GM23338 (cell line): ENCODE measurements at regions not wholly inside any gene's neighbourhood (a gene's known extent, or its start where the extent isn't known, plus 50 kb on each side); places are given as distances from the start of the nearest gene placed in this dataset.

Source experiments
- ATAC-seq: fragments of 200-7000 bp; cut with Tn5 transposase; 3 replicates; pipeline ENCODE4 v1.9.1; 2020
- DNase-seq: peaks from one replicate; pipeline ENCODE4 v3.0.0-alpha.2; 2015; ENCODE audit warnings: low spot score
- H2AFZ ChIP-seq: fragments of 200-600 bp; sonication (generic); 2 replicates; pipeline ENCODE4 v1.8.0; 2016; ENCODE audit warnings: antibody characterized with exemption, mild to moderate bottlenecking, moderate library complexity
- H3F3A ChIP-seq: fragments of 200-600 bp; sonication (generic); replicated peaks from 2 replicates; pipeline ENCODE4 v1.8.0; 2017; ENCODE audit warnings: antibody characterized with exemption, mixed run types, low read depth
- H3K27ac ChIP-seq: fragments of 200-600 bp; sonication (generic); 2 replicates; pipeline ENCODE4 v1.6.1; 2016; ENCODE audit warnings: low read depth
- H3K27me3 ChIP-seq: fragments of 200-600 bp; sonication (generic); 2 replicates; pipeline ENCODE4 v1.8.0; 2016; ENCODE audit warnings: mild to moderate bottlenecking, mixed run types, moderate library complexity; ENCODE audit not compliant: insufficient read depth
- H3K36me3 ChIP-seq: fragments of 200-600 bp; sonication (generic); 2 replicates; pipeline ENCODE4 v1.8.0; 2016; ENCODE audit warnings: mild to moderate bottlenecking; ENCODE audit not compliant: insufficient read depth
- H3K4me1 ChIP-seq: fragments of 200-600 bp; sonication (generic); 2 replicates; pipeline ENCODE4 v1.8.0; 2016; ENCODE audit warnings: mild to moderate bottlenecking, moderate library complexity; ENCODE audit not compliant: insufficient read depth
- H3K4me2 ChIP-seq: fragments of 200-600 bp; sonication (generic); 2 replicates; pipeline ENCODE4 v1.7.1; 2017; ENCODE audit warnings: mixed run types
- H3K4me3 ChIP-seq: fragments of 200-600 bp; sonication (generic); 2 replicates; pipeline ENCODE4 v1.6.1; 2016; ENCODE audit warnings: mixed run types
- H3K79me2 ChIP-seq: fragments of 200-600 bp; sonication (generic); replicated peaks from 2 replicates; pipeline ENCODE4 v1.8.0; 2017; ENCODE audit warnings: mild to moderate bottlenecking; ENCODE audit not compliant: insufficient read depth
- H3K9me2 ChIP-seq: fragments of 200-600 bp; sonication (generic); 2 replicates; pipeline ENCODE4 v1.8.0; 2017; ENCODE audit not compliant: insufficient read depth
- H4K20me1 ChIP-seq: fragments of 200-600 bp; sonication (generic); replicated peaks from 2 replicates; pipeline ENCODE4 v1.8.0; 2017; ENCODE audit warnings: mild to moderate bottlenecking; ENCODE audit not compliant: insufficient read depth
- H3K27ac Mint-ChIP-seq: 2 replicates; pipeline ENCODE4 v1.8.0; 2020; ENCODE audit warnings: inconsistent platforms, mild to moderate bottlenecking, moderate library complexity, mixed read lengths
- H3K27me3 Mint-ChIP-seq: 3 replicates; pipeline ENCODE4 v1.8.0; 2022; ENCODE audit warnings: low read depth, mild to moderate bottlenecking, moderate library complexity, mixed read lengths, inconsistent platforms; ENCODE audit not compliant: insufficient read depth, poor library complexity
- H3K36me3 Mint-ChIP-seq: 3 replicates; pipeline ENCODE4 v1.8.0; 2021; ENCODE audit warnings: low read depth, mild to moderate bottlenecking, inconsistent platforms, moderate library complexity, mixed read lengths
- H3K4me1 Mint-ChIP-seq: 3 replicates; pipeline ENCODE4 v1.8.0; 2020; ENCODE audit warnings: mild to moderate bottlenecking, inconsistent platforms, mixed read lengths
- H3K4me3 Mint-ChIP-seq: 3 replicates; pipeline ENCODE4 v1.8.0; 2021; ENCODE audit warnings: moderate library complexity, mild to moderate bottlenecking, inconsistent platforms, mixed read lengths
- H3K9me3 Mint-ChIP-seq: 3 replicates; pipeline ENCODE4 v1.8.0; 2020; ENCODE audit warnings: moderate library complexity, mild to moderate bottlenecking, inconsistent platforms, mixed read lengths
- CREB1 ChIP-seq: fragments of 250-450 bp; sonication (Bioruptor Pico); IDR thresholded peaks from 2 replicates; pipeline ENCODE4 v1.5.0; 2020; ENCODE audit warnings: low read depth, mild to moderate bottlenecking, moderate library complexity
- CTCF ChIP-seq, 2 experiments: fragments of 200-600 bp in 1 of 2; sonication (generic) in 1 of 2; conservative IDR thresholded peaks; 2 replicates each; pipeline versions ENCODE4 v1.5.1 to v1.6.1; 2016 to 2017; ENCODE audit warnings: antibody characterized with exemption in 2 of 2, low read depth in 2 of 2, mild to moderate bottlenecking in 2 of 2, moderate library complexity in 1 of 2
- EZH2 ChIP-seq: fragments of 200-600 bp; sonication (generic); IDR thresholded peaks from one replicate; pipeline ENCODE4 v1.8.0; 2017; ENCODE audit warnings: antibody characterized with exemption, mild to moderate bottlenecking, low read depth; ENCODE audit not compliant: unreplicated experiment
- EZH2phosphoT487 ChIP-seq: fragments of 200-600 bp; sonication (generic); IDR thresholded peaks from one replicate; pipeline ENCODE4 v1.8.1; 2018; ENCODE audit warnings: antibody characterized with exemption; ENCODE audit not compliant: unreplicated experiment
- JUNB ChIP-seq: IDR thresholded peaks from one replicate; pipeline ENCODE4 v1.6.1; 2016; ENCODE audit warnings: antibody characterized with exemption; ENCODE audit not compliant: unreplicated experiment
- POLR2AphosphoS5 ChIP-seq: IDR thresholded peaks from 2 replicates; pipeline ENCODE4 v1.6.1; 2016; ENCODE audit warnings: antibody characterized with exemption, low read depth
- REST ChIP-seq: IDR thresholded peaks from one replicate; pipeline ENCODE4 v1.6.1; 2018; ENCODE audit warnings: antibody characterized with exemption; ENCODE audit not compliant: unreplicated experiment
- STAT1 ChIP-seq: IDR thresholded peaks from one replicate; pipeline ENCODE4 v1.6.1; 2016; ENCODE audit warnings: antibody characterized with exemption; ENCODE audit not compliant: unreplicated experiment
- ZNF114 ChIP-seq: fragments of 250-450 bp; sonication (Bioruptor Pico); IDR thresholded peaks from 2 replicates; pipeline ENCODE4 v1.5.0; 2020; ENCODE audit warnings: mild to moderate bottlenecking, moderate library complexity
- ZNF462 ChIP-seq: fragments of 250-450 bp; sonication (Bioruptor Pico); IDR thresholded peaks from 2 replicates; pipeline ENCODE4 v1.5.0; 2020; ENCODE audit warnings: mild to moderate bottlenecking, moderate library complexity

GRCh38 chr12:62135553-62136200 is 124.5 kb upstream of the USP15 start:
- peaks cover 2% of the 10 kb centered on the region; the same call in 1 of the 3 replicates for H3K4me1 Mint-ChIP-seq
- H3K36me3 Mint-ChIP-seq = no peaks in the 10 kb centered on the region
- no peaks in the 10 kb centered on the region for H3K4me1 ChIP-seq
- no peaks in the 10 kb centered on the region for H3F3A ChIP-seq
- ATAC-seq = no peak
- TF ChIP-seq CREB1 (CRISPR knock-in tag) (no peak), ZNF114 (CRISPR knock-in tag) (no peak), EZH2 (no peak), ZNF462 (CRISPR knock-in tag) (no peak), EZH2phosphoT487 (no peak), POLR2AphosphoS5 (no peak), CTCF (conservative IDR thresholded peaks at IDR 0.05; ENCODE audit: low read depth in 2 of 2) (no peak), STAT1 (no peak), REST (no peak), JUNB (no peak)
- no peaks in the 10 kb centered on the region for H3K9me3 Mint-ChIP-seq
- H3K4me3 ChIP-seq = no peak overlapping the region
- H3K4me3 Mint-ChIP-seq = no peak overlapping the region
- no peak overlapping the region for H2AFZ ChIP-seq
- no peaks in the 10 kb centered on the region for H3K9me2 ChIP-seq
- DNase-seq = no peak
- no peaks in the 10 kb centered on the region for H4K20me1 ChIP-seq
- H3K36me3 ChIP-seq = no peaks in the 10 kb centered on the region
- no peak overlapping the region for H3K27ac ChIP-seq
- no peaks in the 10 kb centered on the region for H3K79me2 ChIP-seq
- no peak overlapping the region for H3K4me2 ChIP-seq
- H3K27me3 ChIP-seq = no peaks in the 10 kb centered on the region
- no peak overlapping the region for H3K27ac Mint-ChIP-seq
- no peaks in the 10 kb centered on the region for H3K27me3 Mint-ChIP-seq
